D341Med (cell line): ENCODE measurements at regions not wholly inside any gene's neighbourhood (a gene's known extent, or its start where the extent isn't known, plus 50 kb on each side); places are given as distances from the start of the nearest gene placed in this dataset.
"Not testable (repeated sequence)": the region's sequence is repeated elsewhere in the genome, so short reads cannot be mapped to it uniquely, and the experiment has no call there.

Source experiments
- DNase-seq: peaks from one replicate; pipeline ENCODE4 v3.0.0; 2012; ENCODE audit warnings: low spot score

DNA sequence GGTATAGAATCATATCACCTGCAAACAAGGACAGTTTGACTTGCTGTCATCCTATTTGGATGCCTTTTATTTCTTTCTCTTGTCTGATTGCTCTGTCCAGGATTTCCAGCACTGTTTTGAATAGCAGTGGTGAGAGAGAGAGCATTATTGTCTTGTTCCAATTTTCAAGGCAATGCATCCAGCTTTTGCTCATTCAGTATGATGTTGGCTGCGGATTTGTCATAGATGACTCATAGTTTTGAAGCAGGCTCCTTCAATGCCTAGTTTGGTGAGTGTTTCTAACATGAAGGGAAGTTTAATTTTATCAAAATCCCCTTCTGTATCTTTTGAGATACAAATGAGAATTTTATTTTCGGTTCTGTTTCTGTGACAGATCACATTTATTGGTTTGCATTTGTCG lies 518.9 kb downstream of the PCDH11X start:
- DNase-seq, result not testable (repeated sequence)

DNA sequence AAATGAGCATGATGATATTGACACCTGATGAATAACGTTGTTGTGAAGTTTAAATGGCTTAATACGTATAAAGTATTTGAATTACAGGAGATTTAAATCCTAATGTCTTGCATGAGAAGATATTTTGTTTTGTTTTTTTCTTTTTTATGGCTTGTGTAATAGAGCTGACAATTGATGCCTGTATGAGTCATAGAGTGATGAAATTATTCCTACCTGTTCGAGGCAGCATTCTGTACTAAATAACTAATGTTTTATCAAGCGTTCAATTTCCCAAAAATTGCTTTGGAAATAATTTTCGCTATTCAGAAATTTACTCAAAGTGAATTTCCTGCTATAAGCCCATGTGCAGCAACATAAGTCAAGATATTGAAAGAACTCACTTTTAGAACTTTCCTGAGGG lies 554.0 kb downstream of the PCDH11X start:
- not testable (repeated sequence) for DNase-seq

DNA sequence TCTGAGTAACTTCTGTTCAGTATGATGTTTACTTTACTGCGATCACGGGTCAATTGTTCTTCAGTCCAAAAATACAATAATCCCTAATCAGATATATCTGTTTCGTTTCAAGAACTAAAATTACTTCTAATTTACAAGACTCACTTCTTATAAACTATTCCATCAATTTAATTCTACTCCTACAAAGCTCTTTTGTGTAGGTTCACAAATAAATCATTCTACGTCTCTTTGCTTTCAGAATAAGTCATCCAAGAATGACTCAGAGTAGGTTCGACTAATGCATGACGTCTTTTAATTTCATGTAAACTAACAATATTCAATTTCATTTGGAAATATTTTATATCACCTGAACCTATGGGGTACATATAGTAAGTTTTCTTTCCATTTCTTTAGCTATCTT lies 571.9 kb downstream of the PCDH11X start:
- DNase-seq, result not testable (repeated sequence)

DNA sequence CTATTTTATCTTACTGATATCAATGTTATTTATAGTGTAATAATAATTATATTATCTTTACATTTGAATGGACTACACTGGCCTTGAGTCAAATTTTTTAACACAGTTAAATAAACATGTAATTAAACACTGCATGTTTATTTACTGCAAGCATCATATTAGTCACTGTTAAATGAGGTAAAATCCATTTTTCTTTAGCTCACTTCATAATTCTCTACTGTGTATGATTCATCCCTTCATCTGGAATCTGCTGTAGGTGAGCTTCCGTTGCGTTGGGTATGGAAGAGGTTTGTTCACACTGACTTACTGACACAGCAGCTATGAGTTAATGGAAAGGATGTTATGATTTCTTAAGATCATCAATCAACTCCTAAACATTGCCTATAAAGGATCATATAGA lies 572.3 kb downstream of the PCDH11X start:
- DNase-seq, result no peak
